ENCODE measurements at regions not wholly inside any gene's neighbourhood (a gene's known extent, or its start where the extent isn't known, plus 50 kb on each side); places are given as distances from the start of the nearest gene placed in this dataset.
A peak's percentile ranks its signal among the peaks of the same experiment; 100 is the strongest.

- Histone ChIP-seq H3K27ac (ENCODE audit: low read length) (no peak overlapping the region), H3K9ac (ENCODE audit: low read length) (no peak overlapping the region), H3K9me2 (replicated peaks; ENCODE audit: insufficient read depth, low read length) (no peaks in the 10 kb centered on the region), H3K36me3 (ENCODE audit: insufficient read depth, low read length) (no peaks in the 10 kb centered on the region), H3K4me3 (ENCODE audit: low read length) (no peak overlapping the region), H3K4me2 (ENCODE audit: low read depth, low read length, poor library complexity, severe bottlenecking) (no peak overlapping the region), H3K79me2 (ENCODE audit: low read length) (no peaks in the 10 kb centered on the region), H4K20me1 (ENCODE audit: insufficient read depth, low read depth, low read length) (no peaks in the 10 kb centered on the region), H2AFZ (ENCODE audit: low read length) (no peak overlapping the region), H3K4me1 (ENCODE audit: low read length) (no peaks in the 10 kb centered on the region), H3K9me3 (ENCODE audit: low read length) (no peaks in the 10 kb centered on the region), H3K27me3 (ENCODE audit: low read length) (no peaks in the 10 kb centered on the region)
- DNase-seq: peak; percentile 29
Observed at GRCh38 chr16:66169817-66170216, 196.7 kb upstream of the CDH5 start.

- peak; percentile 17 for DNase-seq
- H3K4me1 ChIP-seq (ENCODE audit: low read length): no peaks in the 10 kb centered on the region
- no peaks in the 10 kb centered on the region for H3K27me3 ChIP-seq (ENCODE audit: low read length)
- no peak overlapping the region for H3K4me2 ChIP-seq (ENCODE audit: low read depth, low read length, poor library complexity, severe bottlenecking)
- H4K20me1 ChIP-seq (ENCODE audit: insufficient read depth, low read depth, low read length): no peaks in the 10 kb centered on the region
- no peak overlapping the region for H3K27ac ChIP-seq (ENCODE audit: low read length)
- no peaks in the 10 kb centered on the region for H3K36me3 ChIP-seq (ENCODE audit: insufficient read depth, low read length)
- no peak overlapping the region for H3K9ac ChIP-seq (ENCODE audit: low read length)
- no peaks in the 10 kb centered on the region for H3K9me2 ChIP-seq (replicated peaks; ENCODE audit: insufficient read depth, low read length)
- no peak overlapping the region for H2AFZ ChIP-seq (ENCODE audit: low read length)
- no peaks in the 10 kb centered on the region for H3K9me3 ChIP-seq (ENCODE audit: low read length)
- no peak overlapping the region for H3K4me3 ChIP-seq (ENCODE audit: low read length)
- no peaks in the 10 kb centered on the region for H3K79me2 ChIP-seq (ENCODE audit: low read length)
Observed at GRCh38 chr16:66168777-66169176, 197.7 kb upstream of the CDH5 start.

- no peak overlapping the region for H3K4me2 ChIP-seq (ENCODE audit: low read depth, low read length, poor library complexity, severe bottlenecking)
- no peaks in the 10 kb centered on the region for H3K9me3 ChIP-seq (ENCODE audit: low read length)
- no peaks in the 10 kb centered on the region for H3K36me3 ChIP-seq (ENCODE audit: insufficient read depth, low read length)
Observed at GRCh38 chr16:66167564-66168291, 198.8 kb upstream of the CDH5 start.

DNA sequence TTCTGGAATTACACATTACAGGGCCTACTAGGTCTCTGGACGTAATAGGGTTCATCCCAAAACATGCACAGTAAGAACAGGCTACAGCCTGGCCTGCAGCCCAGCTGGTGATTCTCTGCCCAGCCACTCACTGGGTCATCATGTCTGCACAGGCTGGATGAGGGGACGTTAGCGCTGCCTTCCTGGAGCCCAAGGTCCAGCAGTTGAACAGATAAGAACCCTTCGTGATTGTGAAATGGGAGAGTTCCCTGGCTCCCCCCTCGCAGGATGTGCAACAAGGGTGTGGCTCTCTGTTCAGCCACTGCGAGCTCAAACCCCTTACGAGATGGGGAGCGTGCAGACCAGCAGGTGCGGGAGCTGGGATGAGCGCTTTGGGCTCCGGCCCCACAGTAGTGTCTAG, 200.0 kb upstream of the CDH5 start:
- H4K20me1 ChIP-seq (ENCODE audit: insufficient read depth, low read depth, low read length): no peaks in the 10 kb centered on the region
- H3K9me3 ChIP-seq (ENCODE audit: low read length): no peaks in the 10 kb centered on the region
- no peak for DNase-seq
- no peak overlapping the region for H3K27ac ChIP-seq (ENCODE audit: low read length)
- H3K9me2 ChIP-seq (replicated peaks; ENCODE audit: insufficient read depth, low read length): no peaks in the 10 kb centered on the region
- H3K4me3 ChIP-seq (ENCODE audit: low read length): no peak overlapping the region
- no peak overlapping the region for H2AFZ ChIP-seq (ENCODE audit: low read length)
- H3K4me2 ChIP-seq (ENCODE audit: low read depth, low read length, poor library complexity, severe bottlenecking): no peak overlapping the region
- H3K9ac ChIP-seq (ENCODE audit: low read length): no peak overlapping the region
- no peaks in the 10 kb centered on the region for H3K36me3 ChIP-seq (ENCODE audit: insufficient read depth, low read length)
- H3K79me2 ChIP-seq (ENCODE audit: low read length): no peaks in the 10 kb centered on the region
- no peaks in the 10 kb centered on the region; the same call in 1 of the 2 replicates for H3K27me3 ChIP-seq (ENCODE audit: low read length)
- H3K4me1 ChIP-seq (ENCODE audit: low read length): no peaks in the 10 kb centered on the region

More at GRCh38 chr16:66167564-66168291, 198.8 kb upstream of the CDH5 start:
- no peaks in the 10 kb centered on the region for H4K20me1 ChIP-seq (ENCODE audit: insufficient read depth, low read depth, low read length)
- H3K9ac ChIP-seq (ENCODE audit: low read length): no peak overlapping the region
- H3K9me2 ChIP-seq (replicated peaks; ENCODE audit: insufficient read depth, low read length): no peaks in the 10 kb centered on the region
- H3K27ac ChIP-seq (ENCODE audit: low read length): no peak overlapping the region
- no peaks in the 10 kb centered on the region for H3K79me2 ChIP-seq (ENCODE audit: low read length)
- H3K27me3 ChIP-seq (ENCODE audit: low read length): no peaks in the 10 kb centered on the region; the same call in 1 of the 2 replicates
- H3K4me3 ChIP-seq (ENCODE audit: low read length): no peak overlapping the region
- no peak for DNase-seq
- no peak overlapping the region for H2AFZ ChIP-seq (ENCODE audit: low read length)
- no peaks in the 10 kb centered on the region for H3K4me1 ChIP-seq (ENCODE audit: low read length)

GRCh38 chr16:66165879-66166278, 200.6 kb upstream of the CDH5 start:
- H3K27me3 ChIP-seq (ENCODE audit: low read length): no peaks in the 10 kb centered on the region; the same call in 1 of the 2 replicates
- no peak for DNase-seq
- no peak overlapping the region for H3K27ac ChIP-seq (ENCODE audit: low read length)
- H3K4me2 ChIP-seq (ENCODE audit: low read depth, low read length, poor library complexity, severe bottlenecking): no peak overlapping the region
- H3K36me3 ChIP-seq (ENCODE audit: insufficient read depth, low read length): no peaks in the 10 kb centered on the region
- H3K9me2 ChIP-seq (replicated peaks; ENCODE audit: insufficient read depth, low read length): no peaks in the 10 kb centered on the region
- H3K4me1 ChIP-seq (ENCODE audit: low read length): no peaks in the 10 kb centered on the region
- H4K20me1 ChIP-seq (ENCODE audit: insufficient read depth, low read depth, low read length): no peaks in the 10 kb centered on the region
- H2AFZ ChIP-seq (ENCODE audit: low read length): no peak overlapping the region
- H3K79me2 ChIP-seq (ENCODE audit: low read length): no peaks in the 10 kb centered on the region
- no peak overlapping the region for H3K9ac ChIP-seq (ENCODE audit: low read length)
- H3K9me3 ChIP-seq (ENCODE audit: low read length): no peaks in the 10 kb centered on the region
- no peak overlapping the region for H3K4me3 ChIP-seq (ENCODE audit: low read length)

GRCh38 chr16:66164581-66165247, 201.8 kb upstream of the CDH5 start:
- no peak overlapping the region for H3K4me2 ChIP-seq (ENCODE audit: low read depth, low read length, poor library complexity, severe bottlenecking)
- H3K27ac ChIP-seq (ENCODE audit: low read length): no peak overlapping the region
- H2AFZ ChIP-seq (ENCODE audit: low read length): no peak overlapping the region
- H4K20me1 ChIP-seq (ENCODE audit: insufficient read depth, low read depth, low read length): no peaks in the 10 kb centered on the region
- no peaks in the 10 kb centered on the region for H3K79me2 ChIP-seq (ENCODE audit: low read length)
- H3K4me3 ChIP-seq (ENCODE audit: low read length): no peak overlapping the region
- H3K9me3 ChIP-seq (ENCODE audit: low read length): no peaks in the 10 kb centered on the region
- no peaks in the 10 kb centered on the region; the same call in 1 of the 2 replicates for H3K27me3 ChIP-seq (ENCODE audit: low read length)
- H3K36me3 ChIP-seq (ENCODE audit: insufficient read depth, low read length): no peaks in the 10 kb centered on the region
- no peaks in the 10 kb centered on the region for H3K9me2 ChIP-seq (replicated peaks; ENCODE audit: insufficient read depth, low read length)
- no peak for DNase-seq
- no peaks in the 10 kb centered on the region for H3K4me1 ChIP-seq (ENCODE audit: low read length)
- H3K9ac ChIP-seq (ENCODE audit: low read length): no peak overlapping the region

GRCh38 chr16:66162821-66163220, 203.7 kb upstream of the CDH5 start:
- no peaks in the 10 kb centered on the region for H4K20me1 ChIP-seq (ENCODE audit: insufficient read depth, low read depth, low read length)
- H3K79me2 ChIP-seq (ENCODE audit: low read length): no peaks in the 10 kb centered on the region
- no peaks in the 10 kb centered on the region for H3K9me2 ChIP-seq (replicated peaks; ENCODE audit: insufficient read depth, low read length)
- H3K27ac ChIP-seq (ENCODE audit: low read length): no peak overlapping the region
- no peak overlapping the region for H3K4me3 ChIP-seq (ENCODE audit: low read length)
- H3K4me1 ChIP-seq (ENCODE audit: low read length): no peaks in the 10 kb centered on the region
- H2AFZ ChIP-seq (ENCODE audit: low read length): no peak overlapping the region
- H3K27me3 ChIP-seq (ENCODE audit: low read length): no peaks in the 10 kb centered on the region; the same call in 1 of the 2 replicates
- H3K36me3 ChIP-seq (ENCODE audit: insufficient read depth, low read length): no peaks in the 10 kb centered on the region
- DNase-seq: no peak
- no peaks in the 10 kb centered on the region for H3K9me3 ChIP-seq (ENCODE audit: low read length)
- no peak overlapping the region for H3K9ac ChIP-seq (ENCODE audit: low read length)
- H3K4me2 ChIP-seq (ENCODE audit: low read depth, low read length, poor library complexity, severe bottlenecking): no peak overlapping the region

DNA sequence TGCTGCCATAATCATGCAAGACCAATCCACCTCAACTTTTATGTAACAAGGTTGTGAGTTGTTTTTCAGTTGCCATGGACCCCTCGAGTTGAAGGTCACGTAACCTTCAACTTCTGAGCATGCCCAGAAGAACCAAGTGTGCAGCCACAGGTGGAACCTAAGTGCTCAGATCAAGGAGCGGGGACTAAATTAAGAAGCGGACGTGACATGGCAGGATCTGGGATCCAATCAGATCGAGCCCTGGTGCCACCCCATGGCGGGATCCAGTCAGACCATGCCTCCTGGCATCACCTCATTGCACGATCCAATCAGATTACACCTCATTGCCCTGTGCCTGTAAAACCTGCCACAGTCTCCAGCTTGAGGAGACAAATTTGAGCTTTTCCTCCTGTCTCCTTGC, 204.5 kb upstream of the CDH5 start:
- Histone ChIP-seq H3K79me2 (ENCODE audit: low read length) (no peaks in the 10 kb centered on the region), H3K9me2 (replicated peaks; ENCODE audit: insufficient read depth, low read length) (no peaks in the 10 kb centered on the region), H3K4me3 (ENCODE audit: low read length) (no peak overlapping the region), H3K27ac (ENCODE audit: low read length) (no peak overlapping the region), H3K4me2 (ENCODE audit: low read depth, low read length, poor library complexity, severe bottlenecking) (no peak overlapping the region), H3K4me1 (ENCODE audit: low read length) (no peaks in the 10 kb centered on the region), H3K9ac (ENCODE audit: low read length) (no peak overlapping the region), H3K9me3 (ENCODE audit: low read length) (no peaks in the 10 kb centered on the region), H3K36me3 (ENCODE audit: insufficient read depth, low read length) (no peaks in the 10 kb centered on the region), H4K20me1 (ENCODE audit: insufficient read depth, low read depth, low read length) (no peaks in the 10 kb centered on the region), H2AFZ (ENCODE audit: low read length) (no peak overlapping the region), H3K27me3 (ENCODE audit: low read length) (no peaks in the 10 kb centered on the region; the same call in 1 of the 2 replicates)
- no peak for DNase-seq

All from Karpas-422 (cell line).